Mesenchymal stem cell (in vitro differentiated cells and primary cell): ENCODE measurements at regions not wholly inside any gene's neighbourhood (a gene's known extent, or its start where the extent isn't known, plus 50 kb on each side); places are given as distances from the start of the nearest gene placed in this dataset.

ENCODE experiments used
- DNase-seq: peaks from one replicate; pipeline ENCODE4 v3.0.0-alpha.2; 2013
- H2AFZ ChIP-seq: one replicate; pipeline ENCODE4 v1.6.1; 2013; ENCODE audit warnings: low read depth, mild to moderate bottlenecking, control low read depth, inconsistent platforms, low read length, moderate library complexity
- H2AK5ac ChIP-seq: 2 replicates; pipeline ENCODE4 v1.6.1; 2013; ENCODE audit warnings: low read length, moderate library complexity, mild to moderate bottlenecking, inconsistent platforms; ENCODE audit not compliant: severe bottlenecking
- H2BK120ac ChIP-seq: one replicate; pipeline ENCODE4 v1.6.1; 2013; ENCODE audit warnings: low read depth, mild to moderate bottlenecking, inconsistent platforms, low read length, moderate library complexity
- H2BK12ac ChIP-seq, 2 experiments: one replicate each; pipeline ENCODE4 v1.6.1; 2013; ENCODE audit warnings: inconsistent platforms in 2 of 2, low read length in 2 of 2, mild to moderate bottlenecking in 2 of 2, moderate library complexity in 2 of 2, control low read depth in 1 of 2
- H2BK15ac ChIP-seq: one replicate; pipeline ENCODE4 v1.6.1; 2013; ENCODE audit warnings: mild to moderate bottlenecking, low read depth, inconsistent platforms; ENCODE audit not compliant: poor library complexity, severe bottlenecking
- H2BK5ac ChIP-seq: 2 replicates; pipeline ENCODE4 v1.6.1; 2013; ENCODE audit warnings: low read depth, mild to moderate bottlenecking, low read length, control low read depth, inconsistent platforms; ENCODE audit not compliant: poor library complexity, severe bottlenecking
- H3K14ac ChIP-seq, 2 experiments: one replicate each; pipeline ENCODE4 v1.6.1; 2013; ENCODE audit warnings: inconsistent platforms in 2 of 2, low read length in 2 of 2, control low read depth in 1 of 2, mild to moderate bottlenecking in 1 of 2, moderate library complexity in 1 of 2
- H3K18ac ChIP-seq, 2 experiments: one replicate each; pipeline ENCODE4 v1.6.1; 2013; ENCODE audit warnings: inconsistent platforms in 2 of 2, low read length in 2 of 2, control low read depth in 1 of 2, low read depth in 1 of 2, mild to moderate bottlenecking in 1 of 2
- H3K23ac ChIP-seq, 2 experiments: one replicate each; pipeline ENCODE4 v1.6.1; 2013; ENCODE audit warnings: inconsistent platforms in 2 of 2, low read length in 2 of 2, mild to moderate bottlenecking in 2 of 2, moderate library complexity in 2 of 2, control low read depth in 1 of 2
- H3K27ac ChIP-seq: 2 replicates; pipeline ENCODE4 v1.5.1; 2013; ENCODE audit warnings: mild to moderate bottlenecking, moderate library complexity, low read length, control low read depth, inconsistent platforms; ENCODE audit not compliant: poor library complexity, severe bottlenecking
- H3K27me3 ChIP-seq, 2 experiments: 2 replicates each; pipeline versions ENCODE4 v1.6.1 to v1.7.0; 2013; ENCODE audit warnings: low read length in 2 of 2, mild to moderate bottlenecking in 2 of 2, moderate library complexity in 2 of 2, control low read depth in 1 of 2, inconsistent platforms in 1 of 2; ENCODE audit not compliant: control insufficient read depth in 1 of 2, insufficient read depth in 1 of 2
- H3K36me3 ChIP-seq, 2 experiments: 2 replicates each; pipeline versions ENCODE4 v1.6.1 to v1.7.0; 2013; ENCODE audit warnings: low read length in 2 of 2, control low read depth in 1 of 2, inconsistent platforms in 1 of 2, low read depth in 1 of 2, mild to moderate bottlenecking in 1 of 2; ENCODE audit not compliant: insufficient read depth in 2 of 2, control insufficient read depth in 1 of 2
- H3K4ac ChIP-seq, 2 experiments: one replicate each; pipeline ENCODE4 v1.6.1; 2013; ENCODE audit warnings: inconsistent platforms in 2 of 2, low read length in 2 of 2, mild to moderate bottlenecking in 2 of 2, moderate library complexity in 2 of 2, control low read depth in 1 of 2, low read depth in 1 of 2
- H3K4me1 ChIP-seq: 2 replicates; pipeline ENCODE4 v1.6.1; 2013; ENCODE audit warnings: low read depth, low read length, control low read depth; ENCODE audit not compliant: control insufficient read depth, insufficient read depth
- H3K4me2 ChIP-seq: 2 replicates; pipeline ENCODE4 v1.6.1; 2013; ENCODE audit warnings: low read length, mild to moderate bottlenecking, inconsistent platforms; ENCODE audit not compliant: poor library complexity, severe bottlenecking
- H3K4me3 ChIP-seq, 2 experiments: 2 replicates each; pipeline versions ENCODE4 v1.5.1 to v1.7.0; 2013; ENCODE audit warnings: low read length in 2 of 2, mild to moderate bottlenecking in 2 of 2, control low read depth in 1 of 2, low read depth in 1 of 2; ENCODE audit not compliant: insufficient read depth in 1 of 2
- H3K79me1 ChIP-seq: replicated peaks from 2 replicates; pipeline ENCODE4 v1.6.1; 2013; ENCODE audit warnings: mild to moderate bottlenecking, control low read depth, low read length, inconsistent platforms; ENCODE audit not compliant: poor library complexity, severe bottlenecking
- H3K9ac ChIP-seq: 2 replicates; pipeline ENCODE4 v1.7.0; 2013; ENCODE audit warnings: mild to moderate bottlenecking, low read length, moderate library complexity
- H3K9me3 ChIP-seq: 2 replicates; pipeline ENCODE4 v1.7.0; 2013; ENCODE audit warnings: mild to moderate bottlenecking, low read length; ENCODE audit not compliant: control insufficient read depth
- H4K8ac ChIP-seq: one replicate; pipeline ENCODE4 v1.6.1; 2013; ENCODE audit warnings: inconsistent platforms, mild to moderate bottlenecking, low read length, moderate library complexity
- H4K91ac ChIP-seq: one replicate; pipeline ENCODE4 v1.6.1; 2013; ENCODE audit warnings: mild to moderate bottlenecking, low read length, inconsistent platforms
- WGBS: methylation state at CpG from one replicate; pipeline ENCODE4 v1.1.7; 2013; ENCODE audit warnings: mixed read lengths; 5-methylcytosine and 5-hydroxymethylcytosine counted together

GRCh38 chr18:10232062-10232461, 222.4 kb upstream of the APCDD1 start:
- no peak for DNase-seq
- WGBS: no CpG with 5 or more reads among the region's 2 CpGs
- H3K79me1 ChIP-seq: no peaks in the 10 kb centered on the region
- no peak overlapping the region for H3K9ac ChIP-seq
- H3K4me3 ChIP-seq: no peak overlapping the region
- H3K4me1 ChIP-seq: no peaks in the 10 kb centered on the region
- no peaks in the 10 kb centered on the region for H3K27me3 ChIP-seq
- no peaks in the 10 kb centered on the region for H3K36me3 ChIP-seq
- no peak overlapping the region for H2BK15ac ChIP-seq
- H2AFZ ChIP-seq: no peak overlapping the region
- no peak overlapping the region for H2AK5ac ChIP-seq
- H3K4me2 ChIP-seq: no peak overlapping the region
- H3K18ac ChIP-seq: peak overlapping the region in 1 of 2 experiments; percentile 28
- H2BK5ac ChIP-seq: no peak overlapping the region
- H2BK12ac ChIP-seq: no peak overlapping the region
- H3K14ac ChIP-seq: no peak overlapping the region
- no peak overlapping the region for H3K27ac ChIP-seq
- H2BK120ac ChIP-seq: no peak overlapping the region
- no peak overlapping the region for H4K91ac ChIP-seq
- H3K9me3 ChIP-seq: peaks cover 16% of the 10 kb centered on the region
- no peak overlapping the region for H3K23ac ChIP-seq
- H3K4ac ChIP-seq: no peak overlapping the region
- no peak overlapping the region for H4K8ac ChIP-seq

- Histone ChIP-seq H3K9me3 (peaks cover 16% of the 10 kb centered on the region), H3K18ac (peak overlapping the region in 1 of 2 experiments; percentile 4), H3K4me3 (no peak overlapping the region), H3K4me1 (no peaks in the 10 kb centered on the region), H2AK5ac (no peak overlapping the region), H3K14ac (no peak overlapping the region), H3K79me1 (no peaks in the 10 kb centered on the region), H2BK5ac (no peak overlapping the region), H3K4me2 (no peak overlapping the region), H3K4ac (peak overlapping the region in 1 of 2 experiments; percentile 86), H2BK12ac (peak overlapping the region in 1 of 2 experiments; percentile 3), H4K8ac (no peak overlapping the region), H2BK15ac (no peak overlapping the region), H3K27me3 (no peaks in the 10 kb centered on the region), H2BK120ac (no peak overlapping the region), H3K23ac (no peak overlapping the region), H3K9ac (no peak overlapping the region), H3K27ac (no peak overlapping the region), H2AFZ (no peak overlapping the region), H4K91ac (peak overlapping the region; percentile 22), H3K36me3 (no peaks in the 10 kb centered on the region)
- DNase-seq: no peak
- WGBS: 94% methylated on average over 9 of the region's 10 CpGs
Measured at GRCh38 chr18:10233082-10233875, 221.2 kb upstream of the APCDD1 start.

- H3K4me1 ChIP-seq: no peaks in the 10 kb centered on the region
- no peaks in the 10 kb centered on the region for H3K36me3 ChIP-seq
- peak overlapping the region; percentile 2 to 98 for H2BK12ac ChIP-seq
- no peak overlapping the region for H3K9ac ChIP-seq
- H3K18ac ChIP-seq: peak overlapping the region; percentile 35 to 50
- 88% methylated on average over 4 of the region's 5 CpGs for WGBS
- H4K91ac ChIP-seq: peak overlapping the region; percentile 71
- DNase-seq: peak; percentile 22
- H3K27ac ChIP-seq: no peak overlapping the region
- H2AK5ac ChIP-seq: no peak overlapping the region
- peak overlapping the region in 1 of 2 experiments; percentile 0 for H3K14ac ChIP-seq
- H2BK120ac ChIP-seq: peak overlapping the region; percentile 29
- no peak overlapping the region for H2AFZ ChIP-seq
- H4K8ac ChIP-seq: peak overlapping the region; percentile 27
- peak overlapping the region; percentile 87 for H2BK15ac ChIP-seq
- H3K4me3 ChIP-seq: no peak overlapping the region
- H2BK5ac ChIP-seq: no peak overlapping the region
- peak overlapping the region; percentile 27 to 49 for H3K4ac ChIP-seq
- H3K9me3 ChIP-seq: peaks cover 9% of the 10 kb centered on the region
- H3K4me2 ChIP-seq: no peak overlapping the region
- no peaks in the 10 kb centered on the region for H3K27me3 ChIP-seq
- no peak overlapping the region for H3K23ac ChIP-seq
- H3K79me1 ChIP-seq: no peaks in the 10 kb centered on the region
Measured at GRCh38 chr18:10234281-10234680, 220.2 kb upstream of the APCDD1 start.

GRCh38 chr18:10234912-10235660, 219.3 kb upstream of the APCDD1 start:
- H3K4me1 ChIP-seq: no peaks in the 10 kb centered on the region
- no peak overlapping the region for H4K91ac ChIP-seq
- 20% methylated on average over 5 of the region's 6 CpGs for WGBS
- no peak overlapping the region for H2AFZ ChIP-seq
- H3K9me3 ChIP-seq: peaks cover 1% of the 10 kb centered on the region
- H4K8ac ChIP-seq: no peak overlapping the region
- H3K27me3 ChIP-seq: no peaks in the 10 kb centered on the region
- H2AK5ac ChIP-seq: no peak overlapping the region
- H3K18ac ChIP-seq: peak overlapping the region in 1 of 2 experiments; percentile 4
- H2BK5ac ChIP-seq: no peak overlapping the region
- no peak overlapping the region for H3K4ac ChIP-seq
- H3K36me3 ChIP-seq: no peaks in the 10 kb centered on the region
- H3K79me1 ChIP-seq: no peaks in the 10 kb centered on the region
- no peak overlapping the region for H2BK120ac ChIP-seq
- no peak overlapping the region for H3K23ac ChIP-seq
- peak; percentile 84 for DNase-seq
- no peak overlapping the region for H3K4me2 ChIP-seq
- peak overlapping the region; percentile 22 for H3K9ac ChIP-seq
- H3K27ac ChIP-seq: peak overlapping the region; percentile 22
- H3K14ac ChIP-seq: no peak overlapping the region
- H2BK15ac ChIP-seq: peak overlapping the region; percentile 71
- no peak overlapping the region for H3K4me3 ChIP-seq
- H2BK12ac ChIP-seq: peak overlapping the region; percentile 8 to 85
